ENCODE measurements at regions not wholly inside any gene's neighbourhood (a gene's known extent, or its start where the extent isn't known, plus 50 kb on each side); places are given as distances from the start of the nearest gene placed in this dataset.

DNA sequence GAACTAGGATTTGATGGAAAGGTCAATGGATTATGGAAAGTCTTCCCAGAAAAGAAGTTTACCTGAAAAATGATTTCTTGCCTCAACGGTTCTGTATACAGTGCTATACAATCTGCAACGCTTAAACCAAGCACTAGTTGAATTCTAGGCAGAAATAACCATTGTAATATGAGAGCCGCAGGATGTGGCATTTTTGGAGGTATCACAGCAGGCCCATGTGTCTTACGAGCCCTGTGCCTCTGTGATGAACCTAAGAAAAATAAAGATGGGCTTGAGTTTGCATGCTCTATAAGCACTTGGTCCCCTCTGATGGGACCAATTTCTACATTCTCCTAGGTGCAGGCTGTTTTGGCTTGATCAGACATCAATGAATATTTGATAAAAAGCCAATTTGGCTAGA is 78.7 kb upstream of the RFC3 start:
- CTCF ChIA-PET = no interaction called here
- H3K36me3 ChIP-seq (replicated peaks in 1 of 2; ENCODE audit: control extremely low read depth in 1 of 2, control insufficient read depth in 1 of 2, extremely low read depth in 1 of 2, insufficient read depth in 2 of 2, low read length in 1 of 2) = no peaks in the 10 kb centered on the region
- 100% methylated on average over 4 of the region's 4 CpGs for WGBS (ENCODE audit: insufficient coverage)
- POLR2A ChIA-PET = no interaction called here
- peaks cover 77% of the 10 kb centered on the region for H3K27me3 Mint-ChIP-seq
- DNase-seq = no peak
- no peak overlapping the region for H2AFZ ChIP-seq (ENCODE audit: insufficient read depth, low read depth, low read length, poor library complexity, severe bottlenecking)
- no peak overlapping the region for H3K27ac ChIP-seq (ENCODE audit: low read length in 2 of 2)
- no peak for ATAC-seq (ENCODE audit: low read depth)
- peaks cover 0 to 3% of the 10 kb centered on the region in 2 donors for H3K4me1 ChIP-seq (ENCODE audit: control insufficient read depth in 2 of 2, insufficient read depth in 2 of 2, low read length in 2 of 2)
- intact Hi-C loops (cut with micrococcal nuclease) = no loop called here
- peaks cover 3% of the 10 kb centered on the region for H3K9me3 Mint-ChIP-seq (ENCODE audit: insufficient read depth)
- H3K4me3 Mint-ChIP-seq = no peak overlapping the region
- no peaks in the 10 kb centered on the region for H4K20me1 ChIP-seq (ENCODE audit: control insufficient read depth, insufficient read depth, low read length, poor library complexity, severe bottlenecking)
- peaks cover 4% of the 10 kb centered on the region for H3K4me1 Mint-ChIP-seq
- no peak overlapping the region for H3K4me3 ChIP-seq (ENCODE audit: control extremely low read depth in 1 of 5, extremely low read depth in 1 of 5, insufficient read depth in 1 of 5, low read depth in 2 of 5, low read length in 4 of 5)
- peaks cover 0 to 47% (median 27%) of the 10 kb centered on the region in 4 experiments for H3K27me3 ChIP-seq (replicated peaks in 1 of 4; ENCODE audit: control extremely low read depth in 1 of 4, control insufficient read depth in 3 of 4, insufficient read depth in 4 of 4, low read length in 3 of 4)
- no peak for TF ChIP-seq CTCF (IDR thresholded peaks at IDR 0.05)
- no peak for TF ChIP-seq EZH2 (IDR thresholded peaks at IDR 0.05; ENCODE audit: borderline replicate concordance, insufficient read depth, low read depth, low read length, poor library complexity, severe bottlenecking)
- H3K4me2 ChIP-seq (replicated peaks; ENCODE audit: low read depth, low read length, poor library complexity, severe bottlenecking) = no peak overlapping the region
- H3K27ac Mint-ChIP-seq = no peak overlapping the region
- H3K79me2 ChIP-seq (ENCODE audit: control insufficient read depth, insufficient read depth, low read length) = no peaks in the 10 kb centered on the region
- H3K9me3 ChIP-seq (ENCODE audit: control extremely low read depth in 1 of 3, control insufficient read depth in 2 of 3, insufficient read depth in 1 of 3, low read length in 2 of 3) = peaks cover 0 to 7% (median 1%) of the 10 kb centered on the region in 3 donors
- H3K9ac ChIP-seq (ENCODE audit: low read length) = no peak overlapping the region

- H3K4me3 ChIP-seq (ENCODE audit: control extremely low read depth in 1 of 5, extremely low read depth in 1 of 5, insufficient read depth in 1 of 5, low read depth in 2 of 5, low read length in 4 of 5) = no peak overlapping the region
- H3K9ac ChIP-seq (ENCODE audit: low read length) = no peak overlapping the region
- DNase-seq (no peak), ATAC-seq (ENCODE audit: low read depth) (no peak)
- no peaks in the 10 kb centered on the region for H3K79me2 ChIP-seq (ENCODE audit: control insufficient read depth, insufficient read depth, low read length)
- ChIA-PET POLR2A (no interaction called here), CTCF (no interaction called here)
- peaks cover 13% of the 10 kb centered on the region for H3K4me1 Mint-ChIP-seq
- H3K4me2 ChIP-seq (replicated peaks; ENCODE audit: low read depth, low read length, poor library complexity, severe bottlenecking) = no peak overlapping the region
- intact Hi-C loops (cut with micrococcal nuclease) = no loop called here
- peaks cover 3% of the 10 kb centered on the region for H3K9me3 Mint-ChIP-seq (ENCODE audit: insufficient read depth)
- H3K27ac ChIP-seq (ENCODE audit: low read length in 2 of 2) = no peak overlapping the region
- peaks cover 83% of the 10 kb centered on the region for H3K27me3 Mint-ChIP-seq
- H2AFZ ChIP-seq (ENCODE audit: insufficient read depth, low read depth, low read length, poor library complexity, severe bottlenecking) = no peak overlapping the region
- H3K9me3 ChIP-seq (ENCODE audit: control extremely low read depth in 1 of 3, control insufficient read depth in 2 of 3, insufficient read depth in 1 of 3, low read length in 2 of 3) = peaks cover 0 to 7% (median 1%) of the 10 kb centered on the region in 3 donors
- 100% methylated on average over 1 of the region's 2 CpGs for WGBS (ENCODE audit: insufficient coverage)
- no peak for TF ChIP-seq EZH2 (IDR thresholded peaks at IDR 0.05; ENCODE audit: borderline replicate concordance, insufficient read depth, low read depth, low read length, poor library complexity, severe bottlenecking)
- TF ChIP-seq CTCF (IDR thresholded peaks at IDR 0.05) = no peak
- no peak overlapping the region for H3K27ac Mint-ChIP-seq
- H3K27me3 ChIP-seq (replicated peaks in 1 of 4; ENCODE audit: control extremely low read depth in 1 of 4, control insufficient read depth in 3 of 4, insufficient read depth in 4 of 4, low read length in 3 of 4) = peaks cover 0 to 53% (median 31%) of the 10 kb centered on the region in 4 experiments
- H3K4me1 ChIP-seq (ENCODE audit: control insufficient read depth in 2 of 2, insufficient read depth in 2 of 2, low read length in 2 of 2) = peaks cover 6 to 12% of the 10 kb centered on the region in 2 donors
- H3K36me3 ChIP-seq (replicated peaks in 1 of 2; ENCODE audit: control extremely low read depth in 1 of 2, control insufficient read depth in 1 of 2, extremely low read depth in 1 of 2, insufficient read depth in 2 of 2, low read length in 1 of 2) = no peaks in the 10 kb centered on the region
- no peak overlapping the region for H3K4me3 Mint-ChIP-seq
- no peaks in the 10 kb centered on the region for H4K20me1 ChIP-seq (ENCODE audit: control insufficient read depth, insufficient read depth, low read length, poor library complexity, severe bottlenecking)
Observed at GRCh38 chr13:33740134-33740538, 77.8 kb upstream of the RFC3 start.

Measured in B cell (primary cell).